Pancreas (tissue), 10 donors: ENCODE measurements at regions not wholly inside any gene's neighbourhood (a gene's known extent, or its start where the extent isn't known, plus 50 kb on each side); places are given as distances from the start of the nearest gene placed in this dataset.

Experiments used
- ATAC-seq, 4 donors: fragments of 200-7000 bp; cut with Tn5 transposase; one replicate each; pipeline versions ENCODE4 v1.8.0 to v1.9.1; 2020; ENCODE audit warnings: mild to moderate bottlenecking in 4 of 4, moderate library complexity in 4 of 4
- DNase-seq, 6 donors: peaks; one replicate each; pipeline ENCODE4 v3.0.0-alpha.2; 2020
- FAIRE-seq: peaks from 2 replicates; lab custom pipeline; 2012; peaks lifted over from hg19 to GRCh38; lab: Jason Lieb, UNC
- H3K27ac ChIP-seq, 4 donors: fragments of 200-600 bp; sonication (generic); 1 replicate in 3 of 4; 2 replicates in 1 of 4; pipeline versions ENCODE4 v1.5.0 to v1.8.0; 2020
- H3K27me3 ChIP-seq, 4 donors: fragments of 200-600 bp; one replicate each; pipeline ENCODE4 v1.8.0; 2021
- H3K36me3 ChIP-seq, 3 donors: fragments of 200-600 bp; sonication (generic) in 1 of 3; one replicate each; pipeline versions ENCODE4 v1.5.0 to v1.8.0; 2020 to 2021
- H3K4me1 ChIP-seq, 3 donors: fragments of 200-600 bp; one replicate each; pipeline ENCODE4 v1.8.0; 2021
- H3K4me3 ChIP-seq, 4 donors: fragments of 200-600 bp; sonication (generic) in 2 of 4; one replicate each; pipeline versions ENCODE4 v1.5.0 to v1.8.0; 2020 to 2021
- H3K9me3 ChIP-seq, 4 donors: fragments of 200-600 bp; one replicate each; pipeline ENCODE4 v1.8.0; 2021
- CTCF ChIP-seq, 4 donors: fragments of 200-600 bp; sonication (generic) in 3 of 4; IDR thresholded peaks; one replicate each; pipeline versions ENCODE4 v1.5.0 to v1.8.0; 2021; ENCODE audit warnings: antibody characterized with exemption in 4 of 4
- WGBS, 2 donors: extraction: QIAGEN DNeasy Blood & Tissue Kit; methylation state at CpG; one replicate each; pipeline ENCODE4 v1.1.7; 2013; 5-methylcytosine and 5-hydroxymethylcytosine counted together
- intact Hi-C, 3 donors: fragments of 100-400 bp; cut with DNase I; formaldehyde crosslinking; loops; one replicate each; pipeline versions ENCODE4 v1.11.1 to v1.14.2; 2022
- donor health status: healthy with polysubstance abuse.
- donor health status: DM: no; HTN: no; CAD: no; lungs with moderate emphysema.
- donor health status: DM: no; HTN: no; CAD: no.
- donor health status: control.
- donor health status: control.
- donor health status: Bipolar disorder and iron deficiency.
- donor health status: DM: yes; HTN: yes; CAD: no.
- donor health status: DM: no; HTN: no; CAD: no.
- donor health status: DM: no; HTN: no; CAD: no.
- donor health status: DM: yes; HTN: yes; CAD: no.

DNA sequence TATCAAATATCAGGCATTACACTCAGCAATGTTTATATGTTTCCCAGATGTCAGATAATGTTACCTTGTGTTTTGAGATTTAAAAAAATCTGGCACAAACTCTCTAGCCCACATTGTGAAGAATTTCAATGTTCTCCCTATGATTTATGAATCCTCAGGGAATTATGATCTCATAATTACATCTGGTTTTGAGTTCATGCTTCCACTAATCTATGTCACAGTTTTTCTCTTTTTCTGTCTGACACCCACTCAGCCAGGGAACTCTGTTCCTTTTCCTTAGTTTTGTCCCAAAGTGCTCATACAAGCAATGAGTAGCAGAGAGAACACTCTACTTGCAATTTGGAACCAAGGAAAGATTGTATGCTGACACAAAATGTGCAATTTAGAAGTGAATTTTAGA lies 212.1 kb upstream of the POF1B start:
- intact Hi-C loops, result no loop called here
- no peaks in the 10 kb centered on the region for H3K9me3 ChIP-seq
- TF ChIP-seq CTCF (IDR thresholded peaks at IDR 0.05), result no peak
- H3K4me3 ChIP-seq, result no peak overlapping the region
- FAIRE-seq, result no peak
- no peak for ATAC-seq
- H3K4me1 ChIP-seq, result no peaks in the 10 kb centered on the region
- DNase-seq, result no peak
- no peaks in the 10 kb centered on the region for H3K27me3 ChIP-seq
- no peaks in the 10 kb centered on the region for H3K36me3 ChIP-seq
- no peak overlapping the region for H3K27ac ChIP-seq

- intact Hi-C loops, result no loop called here
- no peaks in the 10 kb centered on the region for H3K27me3 ChIP-seq
- no peak for TF ChIP-seq CTCF (IDR thresholded peaks at IDR 0.05)
- no peak for FAIRE-seq
- H3K9me3 ChIP-seq, result no peaks in the 10 kb centered on the region
- WGBS, 2 donors, result 34 to 41% methylated on average over 2 of the region's 2 CpGs
- ATAC-seq, result no peak
- no peaks in the 10 kb centered on the region for H3K4me1 ChIP-seq
- H3K4me3 ChIP-seq, result no peak overlapping the region
- H3K27ac ChIP-seq, result no peak overlapping the region
- no peaks in the 10 kb centered on the region for H3K36me3 ChIP-seq
- DNase-seq, result no peak
These were observed 211.2 kb upstream of the POF1B start for GRCh38 chrX:85590638-85591037.

GRCh38 chrX:85573801-85574200 lies 194.3 kb upstream of the POF1B start:
- no peak for FAIRE-seq
- Histone ChIP-seq H3K27ac (no peak overlapping the region), H3K36me3 (no peaks in the 10 kb centered on the region), H3K27me3 (peaks cover 0 to 7% (median 1%) of the 10 kb centered on the region in 4 donors), H3K9me3 (no peaks in the 10 kb centered on the region), H3K4me3 (no peak overlapping the region), H3K4me1 (no peaks in the 10 kb centered on the region)
- no peak for DNase-seq
- intact Hi-C loops, result no loop called here
- no peak for ATAC-seq
- no peak for TF ChIP-seq CTCF (IDR thresholded peaks at IDR 0.05)
- WGBS, 2 donors, result 51 to 64% methylated on average over 3 of the region's 3 CpGs

- TF ChIP-seq CTCF (IDR thresholded peaks at IDR 0.05), result no peak
- ATAC-seq (no peak), DNase-seq (no peak), FAIRE-seq (no peak)
- no peaks in the 10 kb centered on the region for H3K4me1 ChIP-seq
- H3K9me3 ChIP-seq, result no peaks in the 10 kb centered on the region
- H3K4me3 ChIP-seq, result no peak overlapping the region
- no peak overlapping the region for H3K27ac ChIP-seq
- 24 to 52% methylated on average over 1 of the region's 1 CpG for WGBS, 2 donors
- intact Hi-C loops, result no loop called here
- no peaks in the 10 kb centered on the region for H3K36me3 ChIP-seq
- peaks cover 0 to 14% (median 1%) of the 10 kb centered on the region in 4 donors for H3K27me3 ChIP-seq
These were observed 191.0 kb upstream of the POF1B start for GRCh38 chrX:85570496-85570895.

DNA sequence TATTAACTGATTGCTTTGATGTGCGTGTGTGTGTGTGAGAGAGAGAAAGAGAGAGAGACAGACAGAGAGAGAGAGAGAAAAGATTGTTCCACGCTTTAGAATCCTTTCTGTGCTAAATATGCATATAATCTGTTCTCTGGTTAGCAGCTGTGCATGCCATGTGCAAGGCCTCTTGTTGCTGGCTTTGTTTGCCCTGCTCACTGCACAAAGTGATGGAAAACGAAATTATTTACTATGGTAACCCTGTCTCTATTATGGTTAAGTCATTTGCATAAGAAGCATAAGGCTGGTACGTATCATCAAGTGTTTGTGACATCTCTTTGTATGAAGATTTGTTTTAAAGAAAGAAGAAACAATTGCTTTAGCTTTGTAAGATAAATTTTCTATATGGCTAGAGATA lies 190.2 kb upstream of the POF1B start:
- Histone ChIP-seq H3K36me3 (no peaks in the 10 kb centered on the region), H3K27me3 (peaks cover 0 to 14% (median 1%) of the 10 kb centered on the region in 4 donors), H3K27ac (no peak overlapping the region), H3K9me3 (no peaks in the 10 kb centered on the region), H3K4me1 (no peaks in the 10 kb centered on the region), H3K4me3 (no peak overlapping the region)
- DNase-seq (no peak), FAIRE-seq (no peak), ATAC-seq (no peak)
- 28 to 33% methylated on average over 4 of the region's 4 CpGs for WGBS, 2 donors
- intact Hi-C loops, result no loop called here
- no peak for TF ChIP-seq CTCF (IDR thresholded peaks at IDR 0.05)
